Keratinocyte (primary cell): ENCODE measurements at regions not wholly inside any gene's neighbourhood (a gene's known extent, or its start where the extent isn't known, plus 50 kb on each side); places are given as distances from the start of the nearest gene placed in this dataset.

Experiments
- CTCF ChIP-seq, 3 experiments: IDR thresholded peaks in 1 of 3; conservative IDR thresholded peaks in 1 of 3; optimal IDR thresholded peaks in 1 of 3; 2 replicates in 2 of 3; 3 replicates in 1 of 3; pipeline versions ENCODE3 to v1.5.1; 2011; ENCODE audit warnings: low read length in 3 of 3, mild to moderate bottlenecking in 3 of 3, moderate library complexity in 2 of 3, control low read depth in 1 of 3, inconsistent platforms in 1 of 3; ENCODE audit not compliant: insufficient read depth in 2 of 3; ENCODE audit errors: extremely low read depth in 1 of 3
- EZH2 ChIP-seq: IDR thresholded peaks from one replicate; pipeline ENCODE4 v1.6.1; 2012; ENCODE audit warnings: inconsistent platforms, mild to moderate bottlenecking, low read length, moderate library complexity

DNA sequence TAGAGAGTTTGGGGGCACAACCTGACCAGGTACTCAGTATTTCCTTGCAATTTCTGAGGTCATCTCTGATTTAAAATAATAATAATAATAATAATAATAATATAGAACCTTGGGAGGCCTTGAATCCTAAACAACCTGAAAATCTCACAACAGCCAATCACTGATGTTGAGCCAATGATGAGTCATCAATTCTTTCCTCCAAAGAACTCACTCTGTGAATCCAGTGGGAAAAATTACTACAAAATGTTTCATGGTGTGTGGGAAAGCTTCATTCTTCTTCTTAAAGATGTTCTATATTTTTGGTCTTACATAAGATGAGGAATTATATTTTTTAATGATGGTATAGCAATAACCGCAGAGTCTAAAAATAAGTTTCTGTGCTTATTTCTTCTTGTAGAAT, 594.6 kb downstream of the EFNB2 start:
- no peak for TF ChIP-seq CTCF (optimal IDR thresholded peaks at IDR 0.05 in 1 of 3, IDR thresholded peaks at IDR 0.05 in 1 of 3, conservative IDR thresholded peaks at IDR 0.05 in 1 of 3; ENCODE audit: extremely low read depth in 1 of 3, insufficient read depth in 2 of 3, low read length in 3 of 3)
- no peak for TF ChIP-seq EZH2
